GM12878 (cell line): ENCODE measurements at regions not wholly inside any gene's neighbourhood (a gene's known extent, or its start where the extent isn't known, plus 50 kb on each side); places are given as distances from the start of the nearest gene placed in this dataset.

Source experiments
- ATAC-seq: fragments of 200-7000 bp; cut with Tn5 transposase; 3 replicates; pipeline ENCODE4 v1.9.1; 2020; ENCODE audit warnings: mild to moderate bottlenecking, moderate library complexity
- BruUV-seq: library from RNA; stranded (reverse); fragments of 400-500 nt; replicated peaks from 2 replicates; lab custom pipeline; 2021; lab: Mats Ljungman, UMichigan
- CTCF ChIA-PET: fragments of 300-600 bp; sonication (Branson Sonifier 250); formaldehyde crosslinking; extraction: SDS; loops from one replicate; lab custom pipeline; 2021; ENCODE audit warnings: inconsistent platforms; lab: Yijun Ruan, JAX
- POLR2A ChIA-PET: fragments of 350-600 bp; formaldehyde crosslinking; extraction: SDS; loops from one replicate; lab custom pipeline; 2021; ENCODE audit warnings: inconsistent platforms; lab: Charles Lee
- RAD21 ChIA-PET: fragments of 300-600 bp; sonication (Branson Sonifier 250); formaldehyde crosslinking; loops from one replicate; lab custom pipeline; 2023; ENCODE audit warnings: antibody characterized with exemption; ENCODE audit not compliant: unreplicated experiment; lab: Charles Lee
- SMC1A ChIA-PET: fragments of 300-600 bp; sonication (Branson Sonifier 250); formaldehyde crosslinking; loops from one replicate; lab custom pipeline; 2023; ENCODE audit not compliant: unreplicated experiment, uncharacterized antibody; lab: Charles Lee
- DNase-seq: peaks from one replicate; pipeline ENCODE4 v3.0.0-alpha.2; 2011; ENCODE audit warnings: low read depth, low spot score
- FAIRE-seq: peaks from 3 replicates; lab custom pipeline; 2011; peaks lifted over from hg19 to GRCh38; lab: Jason Lieb, UNC
- H2AFZ ChIP-seq: 2 replicates; pipeline ENCODE4 v1.6.0; 2011; ENCODE audit warnings: low read depth, low read length, control low read depth; ENCODE audit not compliant: control insufficient read depth
- H3K27ac ChIP-seq: 2 replicates; pipeline ENCODE4 v1.5.1; 2011; ENCODE audit warnings: control low read depth; ENCODE audit not compliant: control insufficient read depth, insufficient read depth
- H3K27me3 ChIP-seq, 2 experiments: replicated peaks in 1 of 2; 2 replicates each; pipeline versions ENCODE4 v1.6.0 to v1.6.1; 2011; ENCODE audit warnings: low read length in 1 of 2; ENCODE audit not compliant: control insufficient read depth in 2 of 2, insufficient read depth in 2 of 2
- H3K36me3 ChIP-seq, 2 experiments: 2 replicates each; pipeline ENCODE4 v1.5.1; 2011; ENCODE audit warnings: low read length in 1 of 2; ENCODE audit not compliant: control insufficient read depth in 2 of 2, insufficient read depth in 2 of 2
- H3K4me1 ChIP-seq: 2 replicates; pipeline ENCODE4 v1.6.1; 2011; ENCODE audit warnings: mild to moderate bottlenecking, low read length, moderate library complexity, mixed read lengths; ENCODE audit not compliant: control insufficient read depth, insufficient read depth
- H3K4me2 ChIP-seq: 2 replicates; pipeline ENCODE4 v1.6.0; 2011; ENCODE audit warnings: control low read depth; ENCODE audit not compliant: control insufficient read depth, insufficient read depth
- H3K4me3 ChIP-seq: fragments of 200-600 bp; sonication (generic); 2 replicates; pipeline ENCODE4 v1.5.1; 2016
- H3K79me2 ChIP-seq: 2 replicates; pipeline ENCODE4 v1.6.0; 2011; ENCODE audit warnings: low read length; ENCODE audit not compliant: control insufficient read depth, insufficient read depth
- H3K9ac ChIP-seq: 2 replicates; pipeline ENCODE4 v1.8.0; 2011; ENCODE audit warnings: low read length, control low read depth, mixed read lengths; ENCODE audit not compliant: control insufficient read depth, insufficient read depth
- H3K9me3 ChIP-seq: replicated peaks from 3 replicates; pipeline ENCODE4 v1.5.1; 2011; ENCODE audit warnings: mild to moderate bottlenecking, low read length; ENCODE audit not compliant: control insufficient read depth, insufficient read depth
- H4K20me1 ChIP-seq: 2 replicates; pipeline ENCODE4 v1.6.0; 2011; ENCODE audit not compliant: control insufficient read depth, insufficient read depth
- BCL11A ChIP-seq: IDR thresholded peaks from 2 replicates; pipeline ENCODE4 v1.6.1; 2011; ENCODE audit warnings: low read depth, low read length
- CBX3 ChIP-seq: fragments of 200-600 bp; sonication (generic); IDR thresholded peaks from 2 replicates; pipeline ENCODE4 v1.6.1; 2016; ENCODE audit warnings: low read depth, borderline replicate concordance
- CHD2 ChIP-seq: IDR thresholded peaks from 2 replicates; pipeline ENCODE4 v1.6.1; 2011; ENCODE audit warnings: low read depth, low read length, improper control_type of control experiment, borderline replicate concordance
- E2F4 ChIP-seq: IDR thresholded peaks from 2 replicates; pipeline ENCODE4 v1.6.1; 2012; ENCODE audit warnings: low read depth, low read length, improper control_type of control experiment
- ESRRA ChIP-seq: IDR thresholded peaks from 2 replicates; pipeline ENCODE4 v1.6.1; 2012; ENCODE audit warnings: mild to moderate bottlenecking, low read length, improper control_type of control experiment
- NFYB ChIP-seq: IDR thresholded peaks from 2 replicates; pipeline ENCODE4 v1.6.1; 2011; ENCODE audit warnings: low read depth, mild to moderate bottlenecking, low read length, improper control_type of control experiment, moderate library complexity; ENCODE audit not compliant: insufficient read depth
- NR2C1 ChIP-seq: fragments of 450-650 bp; IDR thresholded peaks from 2 replicates; pipeline ENCODE4 v1.6.1; 2017; ENCODE audit warnings: antibody characterized with exemption, mild to moderate bottlenecking, moderate library complexity
- NR2C2 ChIP-seq: IDR thresholded peaks from 2 replicates; pipeline ENCODE4 v1.6.1; 2011; ENCODE audit warnings: borderline replicate concordance, low read depth; ENCODE audit not compliant: control insufficient read depth, insufficient read length
- RAD51 ChIP-seq: fragments of 450-650 bp; IDR thresholded peaks from 2 replicates; pipeline ENCODE4 v1.6.1; 2016; ENCODE audit warnings: moderate library complexity, mild to moderate bottlenecking, inconsistent platforms
- RBBP5 ChIP-seq: fragments of 200-600 bp; sonication (generic); conservative IDR thresholded peaks from 2 replicates; pipeline ENCODE4 v1.6.1; 2016
- SIX5 ChIP-seq: IDR thresholded peaks from 2 replicates; pipeline ENCODE4 v1.6.1; 2011; ENCODE audit warnings: mild to moderate bottlenecking, low read depth, low read length, moderate library complexity; ENCODE audit not compliant: severe bottlenecking
- USF1 ChIP-seq: IDR thresholded peaks from 2 replicates; pipeline ENCODE4 v1.6.1; 2011; ENCODE audit warnings: borderline replicate concordance, low read depth, mild to moderate bottlenecking, moderate library complexity, mixed read lengths, low read length; ENCODE audit not compliant: insufficient read depth; ENCODE audit errors: extremely low read length
- WRNIP1 ChIP-seq: IDR thresholded peaks from 2 replicates; pipeline ENCODE4 v1.6.1; 2011; ENCODE audit warnings: low read depth, low read length, improper control_type of control experiment, borderline replicate concordance
- ZNF207 ChIP-seq: fragments of 450-650 bp; IDR thresholded peaks from 2 replicates; pipeline ENCODE4 v1.6.1; 2014; ENCODE audit warnings: antibody characterized with exemption, mild to moderate bottlenecking, borderline replicate concordance
- ZZZ3 ChIP-seq: IDR thresholded peaks from 2 replicates; pipeline ENCODE4 v1.6.1; 2011; ENCODE audit warnings: low read depth; ENCODE audit not compliant: control insufficient read depth, insufficient read length
- WGBS: methylation state at CpG from one replicate; pipeline ENCODE4 v1.1.6; 2016; ENCODE audit warnings: low lambda C conversion rate; ENCODE audit not compliant: insufficient replicate concordance, insufficient coverage; ENCODE audit errors: missing lambda C conversion rate; 5-methylcytosine and 5-hydroxymethylcytosine counted together
- in situ Hi-C: fragments of 300-500 bp; cut with MboI; formaldehyde crosslinking; loops from 9 replicates; pipeline ENCODE4 v1.14.3; 2018; ENCODE audit warnings: mixed read lengths
- intact Hi-C: fragments of 100-400 bp; cut with micrococcal nuclease; formaldehyde crosslinking; loops from one replicate; pipeline ENCODE4 v1.14.2; 2022; ENCODE audit not compliant: unreplicated experiment

GRCh38 chr12:67026487-67027246, 242.5 kb upstream of the CAND1 start:
- no peaks in the 10 kb centered on the region for H4K20me1 ChIP-seq
- in situ Hi-C loops: no loop called here
- BruUV-seq: no TSS peak
- H3K27me3 ChIP-seq: no peaks in the 10 kb centered on the region
- no peak overlapping the region for H3K27ac ChIP-seq
- POLR2A ChIA-PET: no interaction called here
- intact Hi-C loops: loop anchor here (5.0 kb wide), 1 partner anchor 196 kb away; no protein-coding TSS in a partner anchor
- FAIRE-seq (no peak), ATAC-seq (no peak), DNase-seq (no peak)
- no peak overlapping the region for H3K4me3 ChIP-seq
- SMC1A ChIA-PET: no interaction called here
- no peak overlapping the region for H3K4me2 ChIP-seq
- H3K4me1 ChIP-seq: no peaks in the 10 kb centered on the region
- RAD21 ChIA-PET: no interaction called here
- WGBS: 33% methylated on average over 5 of the region's 5 CpGs
- no peak overlapping the region for H3K9ac ChIP-seq
- H2AFZ ChIP-seq: no peak overlapping the region
- CTCF ChIA-PET: interaction anchor here (0.6 to 2.1 kb wide), 3 partner anchors 11 to 193 kb away, joined by 3 to 5 read pairs (median 4); no protein-coding TSS in a partner anchor
- TF ChIP-seq NR2C1 (no peak), USF1 (no peak), ESRRA (no peak), CHD2 (no peak), NFYB (no peak), RBBP5 (no peak), ZZZ3 (no peak), SIX5 (no peak), BCL11A (no peak), E2F4 (no peak), ZNF207 (no peak), RAD51 (no peak), WRNIP1 (no peak), NR2C2 (no peak), CBX3 (no peak)
- no peaks in the 10 kb centered on the region for H3K79me2 ChIP-seq
- H3K9me3 ChIP-seq: no peaks in the 10 kb centered on the region
- H3K36me3 ChIP-seq: no peaks in the 10 kb centered on the region
